Neural cell (in vitro differentiated cells): ENCODE measurements at regions not wholly inside any gene's neighbourhood (a gene's known extent, or its start where the extent isn't known, plus 50 kb on each side); places are given as distances from the start of the nearest gene placed in this dataset.

Source experiments
- H2AFZ ChIP-seq: fragments of 200-600, 300-800 bp; sonication (generic), shearing (Covaris generic); 2 replicates; pipeline ENCODE4 v1.6.0; 2014; ENCODE audit warnings: low read depth, mild to moderate bottlenecking, antibody characterized with exemption, low read length, moderate library complexity
- H3F3A ChIP-seq: fragments of 200-600 bp; shearing (Covaris generic); 2 replicates; pipeline ENCODE4 v1.6.1; 2016; ENCODE audit warnings: mild to moderate bottlenecking, moderate library complexity, mixed read lengths, antibody characterized with exemption, low read length; ENCODE audit not compliant: insufficient read depth, poor library complexity, severe bottlenecking
- H3K27ac ChIP-seq: fragments of 200-600, 300-800 bp; sonication (generic), shearing (Covaris generic); 2 replicates; pipeline ENCODE4 v1.5.1; 2014; ENCODE audit warnings: mild to moderate bottlenecking, low read length, moderate library complexity
- H3K27me3 ChIP-seq: fragments of 300-800, 200-600 bp; sonication (generic), shearing (Covaris generic); 2 replicates; pipeline ENCODE4 v1.6.0; 2014; ENCODE audit warnings: mild to moderate bottlenecking, low read depth, low read length, moderate library complexity; ENCODE audit not compliant: insufficient read depth
- H3K36me3 ChIP-seq: fragments of 300-800, 200-600 bp; sonication (generic), shearing (Covaris generic); 2 replicates; pipeline ENCODE4 v1.5.1; 2014; ENCODE audit warnings: mild to moderate bottlenecking, antibody characterized with exemption, low read length, moderate library complexity; ENCODE audit not compliant: insufficient read depth
- H3K4me2 ChIP-seq: fragments of 300-800, 200-600 bp; sonication (generic), shearing (Covaris generic); 2 replicates; pipeline ENCODE4 v1.6.0; 2014; ENCODE audit warnings: mild to moderate bottlenecking, low read length
- H3K4me3 ChIP-seq: fragments of 300-800, 200-600 bp; sonication (generic), shearing (Covaris generic); 2 replicates; pipeline ENCODE4 v1.5.1; 2014; ENCODE audit warnings: mild to moderate bottlenecking, low read length, moderate library complexity
- H3K79me2 ChIP-seq: fragments of 200-600 bp; shearing (Covaris generic); replicated peaks from 2 replicates; pipeline ENCODE4 v1.6.0; 2014; ENCODE audit warnings: mild to moderate bottlenecking, low read length, moderate library complexity; ENCODE audit not compliant: insufficient read depth
- H3K9ac ChIP-seq: fragments of 300-800, 200-600 bp; sonication (generic), shearing (Covaris generic); 2 replicates; pipeline ENCODE4 v1.6.1; 2016; ENCODE audit warnings: mild to moderate bottlenecking, low read length, mixed read lengths
- H3K9me2 ChIP-seq: fragments of 200-600 bp; shearing (Covaris generic); 2 replicates; pipeline ENCODE4 v1.6.1; 2016; ENCODE audit warnings: mild to moderate bottlenecking, low read length, mixed read lengths; ENCODE audit not compliant: insufficient read depth
- H3K9me3 ChIP-seq: fragments of 200-600, 300-800 bp; sonication (generic), shearing (Covaris generic); 2 replicates; pipeline ENCODE4 v1.6.1; 2016; ENCODE audit warnings: mild to moderate bottlenecking, mixed run types, low read length, moderate library complexity, mixed read lengths
- H4K20me1 ChIP-seq: fragments of 200-600 bp; shearing (Covaris generic); 2 replicates; pipeline ENCODE4 v1.6.1; 2016; ENCODE audit warnings: mild to moderate bottlenecking, mixed run types; ENCODE audit not compliant: insufficient read depth
- CTCF ChIP-seq: fragments of 450-650 bp; IDR thresholded peaks from 2 replicates; pipeline ENCODE4 v1.5.1; 2014; ENCODE audit warnings: antibody characterized with exemption, mild to moderate bottlenecking, moderate library complexity; ENCODE audit not compliant: poor library complexity, severe bottlenecking
- EP300 ChIP-seq: fragments of 450-650 bp; conservative IDR thresholded peaks from 2 replicates; pipeline ENCODE4 v1.6.1; 2014; ENCODE audit warnings: antibody characterized with exemption, mild to moderate bottlenecking, moderate library complexity; ENCODE audit not compliant: poor library complexity, severe bottlenecking
- EZH2 ChIP-seq: fragments of 200-600, 300-800 bp; shearing (Covaris generic), sonication (generic); IDR thresholded peaks from 2 replicates; pipeline ENCODE4 v1.6.1; 2014; ENCODE audit warnings: antibody characterized with exemption, low read length, borderline replicate concordance, mild to moderate bottlenecking; ENCODE audit not compliant: insufficient read depth, poor library complexity, severe bottlenecking
- MXI1 ChIP-seq: fragments of 450-650 bp; conservative IDR thresholded peaks from 2 replicates; pipeline ENCODE4 v1.6.1; 2014; ENCODE audit warnings: antibody characterized with exemption, mild to moderate bottlenecking; ENCODE audit not compliant: poor library complexity, severe bottlenecking
- POLR2AphosphoS5 ChIP-seq: IDR thresholded peaks from 2 replicates; pipeline ENCODE4 v1.6.1; 2012
- RAD21 ChIP-seq: fragments of 450-650 bp; conservative IDR thresholded peaks from 2 replicates; pipeline ENCODE4 v1.6.1; 2014; ENCODE audit warnings: antibody characterized with exemption, mild to moderate bottlenecking, moderate library complexity
- REST ChIP-seq: IDR thresholded peaks from 2 replicates; pipeline ENCODE4 v1.6.1; 2012; ENCODE audit warnings: borderline replicate concordance
- SMC3 ChIP-seq: fragments of 450-650 bp; conservative IDR thresholded peaks from 2 replicates; pipeline ENCODE4 v1.6.1; 2014; ENCODE audit warnings: antibody characterized with exemption, mild to moderate bottlenecking, moderate library complexity; ENCODE audit not compliant: poor library complexity
- TAF1 ChIP-seq: IDR thresholded peaks from 2 replicates; pipeline ENCODE4 v1.6.1; 2012; ENCODE audit warnings: low read depth

GRCh38 chr12:67884596-67884995 lies 104.7 kb upstream of the IFNG-AS1 start:
- H3K27me3 ChIP-seq: no peaks in the 10 kb centered on the region
- no peaks in the 10 kb centered on the region for H4K20me1 ChIP-seq
- H3K79me2 ChIP-seq: no peaks in the 10 kb centered on the region
- H3K4me2 ChIP-seq: no peak overlapping the region
- no peaks in the 10 kb centered on the region for H3K9me3 ChIP-seq
- no peaks in the 10 kb centered on the region for H3K36me3 ChIP-seq
- H3K4me3 ChIP-seq: no peak overlapping the region
- H3F3A ChIP-seq: no peaks in the 10 kb centered on the region
- H3K9ac ChIP-seq: no peak overlapping the region
- no peak overlapping the region for H3K27ac ChIP-seq
- no peak for TF ChIP-seq RAD21
- no peak for TF ChIP-seq MXI1
- no peak for TF ChIP-seq TAF1
- no peak for TF ChIP-seq CTCF
- no peak for TF ChIP-seq POLR2AphosphoS5
- no peak for TF ChIP-seq REST
- TF ChIP-seq SMC3: no peak
- no peak for TF ChIP-seq EZH2
- H3K9me2 ChIP-seq: no peaks in the 10 kb centered on the region
- no peak overlapping the region for H2AFZ ChIP-seq

DNA sequence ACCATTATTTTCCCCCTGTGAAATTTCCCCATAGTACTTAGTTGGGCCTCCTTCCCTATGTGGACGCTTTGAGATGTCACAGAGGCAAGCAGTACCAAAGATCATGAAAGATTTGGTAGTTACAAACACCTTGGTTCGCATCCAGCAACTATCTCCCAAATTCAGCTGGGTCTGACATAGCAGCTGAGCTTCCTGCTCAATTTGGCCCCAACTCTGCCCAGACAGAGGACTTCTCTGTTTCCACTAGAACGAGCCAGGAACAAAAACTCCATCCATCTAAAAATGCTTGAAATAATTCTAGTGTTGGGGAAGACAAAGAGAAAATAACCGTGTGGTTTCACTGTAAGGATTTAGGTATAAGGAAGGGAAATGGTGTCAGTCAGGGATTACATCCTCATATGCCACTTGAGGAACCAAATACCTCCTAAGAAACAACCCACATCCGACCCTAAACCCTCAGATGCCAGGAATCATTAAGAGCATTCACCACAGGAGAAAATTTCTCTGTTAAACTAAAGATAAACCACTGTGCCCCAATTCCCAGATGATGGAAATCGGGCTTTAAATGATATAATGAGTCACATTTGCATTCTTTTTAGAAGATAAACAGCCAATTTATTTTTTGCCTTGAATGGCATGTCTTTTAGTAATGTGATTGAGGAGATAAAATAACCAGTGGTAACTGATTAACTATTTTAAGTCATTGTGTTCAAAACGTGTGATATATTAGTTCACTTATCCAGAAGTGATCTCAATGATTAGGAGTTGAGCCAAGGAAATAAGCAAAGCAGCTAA lies 103.7 kb upstream of the IFNG-AS1 start:
- TF ChIP-seq EP300 (no peak), SMC3 (no peak), POLR2AphosphoS5 (no peak), TAF1 (no peak), CTCF (no peak), EZH2 (no peak), REST (no peak), MXI1 (no peak), RAD21 (no peak)
- no peak overlapping the region for H3K4me2 ChIP-seq
- no peaks in the 10 kb centered on the region for H4K20me1 ChIP-seq
- no peaks in the 10 kb centered on the region for H3F3A ChIP-seq
- no peaks in the 10 kb centered on the region for H3K9me2 ChIP-seq
- no peak overlapping the region for H3K4me3 ChIP-seq
- no peaks in the 10 kb centered on the region for H3K27me3 ChIP-seq
- H3K79me2 ChIP-seq: no peaks in the 10 kb centered on the region
- no peak overlapping the region for H3K27ac ChIP-seq
- H3K9ac ChIP-seq: no peak overlapping the region
- H2AFZ ChIP-seq: no peak overlapping the region
- no peaks in the 10 kb centered on the region for H3K9me3 ChIP-seq
- no peaks in the 10 kb centered on the region for H3K36me3 ChIP-seq
